ENCODE measurements at regions not wholly inside any gene's neighbourhood (a gene's known extent, or its start where the extent isn't known, plus 50 kb on each side); places are given as distances from the start of the nearest gene placed in this dataset.
"Not testable (repeated sequence)": the region's sequence is repeated elsewhere in the genome, so short reads cannot be mapped to it uniquely, and the experiment has no call there.

GRCh38 chr5:93933269-93933668 lies 191.9 kb upstream of the POU5F2 start:
- DNase-seq; FAIRE-seq; H3K4me3 ChIP-seq (ENCODE audit: low read depth in 1 of 3, low read length in 3 of 3); H3K4me1 ChIP-seq (ENCODE audit: control insufficient read depth in 3 of 3, insufficient read depth in 2 of 3, low read depth in 1 of 3, low read length in 2 of 3); H3K27me3 ChIP-seq (ENCODE audit: control insufficient read depth in 3 of 3, insufficient read depth in 3 of 3, low read length in 3 of 3); H3K9me3 ChIP-seq (ENCODE audit: control insufficient read depth in 2 of 2, insufficient read depth in 1 of 2, low read depth in 1 of 2, low read length in 1 of 2); H3K36me3 ChIP-seq (ENCODE audit: control insufficient read depth in 3 of 3, insufficient read depth in 2 of 3, low read depth in 1 of 3, low read length in 3 of 3); H3K27ac ChIP-seq (ENCODE audit: low read depth in 1 of 3, low read length in 2 of 3): not testable (repeated sequence)
- 97 to 98% (median 98%) methylated on average over 2 of the region's 2 CpGs for WGBS, 3 donors

- no peak for DNase-seq
- no peak for FAIRE-seq
- Histone ChIP-seq H3K27ac (ENCODE audit: low read depth in 1 of 3, low read length in 2 of 3) (no peak overlapping the region), H3K4me1 (ENCODE audit: control insufficient read depth in 3 of 3, insufficient read depth in 2 of 3, low read depth in 1 of 3, low read length in 2 of 3) (no peaks in the 10 kb centered on the region), H3K27me3 (ENCODE audit: control insufficient read depth in 3 of 3, insufficient read depth in 3 of 3, low read length in 3 of 3) (no peaks in the 10 kb centered on the region), H3K9me3 (ENCODE audit: control insufficient read depth in 2 of 2, insufficient read depth in 1 of 2, low read depth in 1 of 2, low read length in 1 of 2) (peaks cover 0 to 7% of the 10 kb centered on the region in 2 donors), H3K4me3 (ENCODE audit: low read depth in 1 of 3, low read length in 3 of 3) (no peak overlapping the region), H3K36me3 (ENCODE audit: control insufficient read depth in 3 of 3, insufficient read depth in 2 of 3, low read depth in 1 of 3, low read length in 3 of 3) (peaks cover 0 to 4% (median 2%) of the 10 kb centered on the region in 3 donors)
- 55 to 71% (median 70%) methylated on average over 4 of the region's 4 CpGs for WGBS, 3 donors
These were observed 188.7 kb upstream of the POU5F2 start for GRCh38 chr5:93930098-93930497.

- Histone ChIP-seq H3K27ac (ENCODE audit: low read depth in 1 of 3, low read length in 2 of 3) (no peak overlapping the region), H3K27me3 (ENCODE audit: control insufficient read depth in 3 of 3, insufficient read depth in 3 of 3, low read length in 3 of 3) (no peaks in the 10 kb centered on the region), H3K4me1 (ENCODE audit: control insufficient read depth in 3 of 3, insufficient read depth in 2 of 3, low read depth in 1 of 3, low read length in 2 of 3) (no peaks in the 10 kb centered on the region), H3K9me3 (ENCODE audit: control insufficient read depth in 2 of 2, insufficient read depth in 1 of 2, low read depth in 1 of 2, low read length in 1 of 2) (peaks cover 0 to 4% of the 10 kb centered on the region in 2 donors), H3K4me3 (ENCODE audit: low read depth in 1 of 3, low read length in 3 of 3) (no peak overlapping the region), H3K36me3 (ENCODE audit: control insufficient read depth in 3 of 3, insufficient read depth in 2 of 3, low read depth in 1 of 3, low read length in 3 of 3) (peaks cover 0 to 4% (median 2%) of the 10 kb centered on the region in 3 donors)
- 60 to 90% (median 88%) methylated on average over 1 of the region's 1 CpG for WGBS, 3 donors
- DNase-seq (no peak), FAIRE-seq (no peak)
These were observed 187.7 kb upstream of the POU5F2 start for GRCh38 chr5:93929131-93929530.

- no peak for DNase-seq
These were observed 185.6 kb upstream of the POU5F2 start for GRCh38 chr5:93926831-93927620.

GRCh38 chr5:93925321-93925720 lies 183.9 kb upstream of the POU5F2 start:
- no peaks in the 10 kb centered on the region for H3K36me3 ChIP-seq (ENCODE audit: control insufficient read depth in 3 of 3, insufficient read depth in 2 of 3, low read depth in 1 of 3, low read length in 3 of 3)
- no peaks in the 10 kb centered on the region for H3K9me3 ChIP-seq (ENCODE audit: control insufficient read depth in 2 of 2, insufficient read depth in 1 of 2, low read depth in 1 of 2, low read length in 1 of 2)
- H3K27me3 ChIP-seq (ENCODE audit: control insufficient read depth in 3 of 3, insufficient read depth in 3 of 3, low read length in 3 of 3), result no peaks in the 10 kb centered on the region
- H3K27ac ChIP-seq (ENCODE audit: low read depth in 1 of 3, low read length in 2 of 3), result no peak overlapping the region
- DNase-seq, result no peak
- H3K4me1 ChIP-seq (ENCODE audit: control insufficient read depth in 3 of 3, insufficient read depth in 2 of 3, low read depth in 1 of 3, low read length in 2 of 3), result no peaks in the 10 kb centered on the region
- no peak for FAIRE-seq
- H3K4me3 ChIP-seq (ENCODE audit: low read depth in 1 of 3, low read length in 3 of 3), result no peak overlapping the region
- 89 to 97% (median 94%) methylated on average over 1 of the region's 1 CpG for WGBS, 3 donors

More at GRCh38 chr5:93926831-93927620, 185.6 kb upstream of the POU5F2 start:
- Histone ChIP-seq H3K27me3 (ENCODE audit: control insufficient read depth in 3 of 3, insufficient read depth in 3 of 3, low read length in 3 of 3) (no peaks in the 10 kb centered on the region), H3K4me1 (ENCODE audit: control insufficient read depth in 3 of 3, insufficient read depth in 2 of 3, low read depth in 1 of 3, low read length in 2 of 3) (no peaks in the 10 kb centered on the region), H3K36me3 (ENCODE audit: control insufficient read depth in 3 of 3, insufficient read depth in 2 of 3, low read depth in 1 of 3, low read length in 3 of 3) (peaks cover 0 to 2% (median 0%) of the 10 kb centered on the region in 3 donors), H3K9me3 (ENCODE audit: control insufficient read depth in 2 of 2, insufficient read depth in 1 of 2, low read depth in 1 of 2, low read length in 1 of 2) (no peaks in the 10 kb centered on the region), H3K27ac (ENCODE audit: low read depth in 1 of 3, low read length in 2 of 3) (no peak overlapping the region), H3K4me3 (ENCODE audit: low read depth in 1 of 3, low read length in 3 of 3) (no peak overlapping the region)
- 78 to 95% (median 87%) methylated on average over 3 of the region's 3 CpGs for WGBS, 3 donors
- no peak for FAIRE-seq

GRCh38 chr5:93924628-93925027 lies 183.2 kb upstream of the POU5F2 start:
- Histone ChIP-seq H3K9me3 (ENCODE audit: control insufficient read depth in 2 of 2, insufficient read depth in 1 of 2, low read depth in 1 of 2, low read length in 1 of 2) (no peaks in the 10 kb centered on the region), H3K27me3 (ENCODE audit: control insufficient read depth in 3 of 3, insufficient read depth in 3 of 3, low read length in 3 of 3) (no peaks in the 10 kb centered on the region), H3K27ac (ENCODE audit: low read depth in 1 of 3, low read length in 2 of 3) (no peak overlapping the region), H3K4me3 (ENCODE audit: low read depth in 1 of 3, low read length in 3 of 3) (no peak overlapping the region), H3K4me1 (ENCODE audit: control insufficient read depth in 3 of 3, insufficient read depth in 2 of 3, low read depth in 1 of 3, low read length in 2 of 3) (no peaks in the 10 kb centered on the region), H3K36me3 (ENCODE audit: control insufficient read depth in 3 of 3, insufficient read depth in 2 of 3, low read depth in 1 of 3, low read length in 3 of 3) (no peaks in the 10 kb centered on the region)
- WGBS, 3 donors, result 85 to 95% (median 93%) methylated on average over 2 of the region's 2 CpGs
- DNase-seq, result no peak
- no peak for FAIRE-seq

- Histone ChIP-seq H3K36me3 (ENCODE audit: control insufficient read depth in 3 of 3, insufficient read depth in 2 of 3, low read depth in 1 of 3, low read length in 3 of 3) (no peaks in the 10 kb centered on the region), H3K4me3 (ENCODE audit: low read depth in 1 of 3, low read length in 3 of 3) (no peak overlapping the region), H3K4me1 (ENCODE audit: control insufficient read depth in 3 of 3, insufficient read depth in 2 of 3, low read depth in 1 of 3, low read length in 2 of 3) (no peaks in the 10 kb centered on the region), H3K9me3 (ENCODE audit: control insufficient read depth in 2 of 2, insufficient read depth in 1 of 2, low read depth in 1 of 2, low read length in 1 of 2) (no peaks in the 10 kb centered on the region), H3K27ac (ENCODE audit: low read depth in 1 of 3, low read length in 2 of 3) (no peak overlapping the region), H3K27me3 (ENCODE audit: control insufficient read depth in 3 of 3, insufficient read depth in 3 of 3, low read length in 3 of 3) (no peaks in the 10 kb centered on the region)
- WGBS, 3 donors, result 95 to 97% (median 96%) methylated on average over 4 of the region's 5 CpGs
- FAIRE-seq (no peak), DNase-seq (no peak)
These were observed 181.2 kb upstream of the POU5F2 start for GRCh38 chr5:93922551-93922950.

GRCh38 chr5:93921001-93921400 lies 179.6 kb upstream of the POU5F2 start:
- Histone ChIP-seq H3K27ac (ENCODE audit: low read depth in 1 of 3, low read length in 2 of 3) (no peak overlapping the region), H3K4me1 (ENCODE audit: control insufficient read depth in 3 of 3, insufficient read depth in 2 of 3, low read depth in 1 of 3, low read length in 2 of 3) (no peaks in the 10 kb centered on the region), H3K27me3 (ENCODE audit: control insufficient read depth in 3 of 3, insufficient read depth in 3 of 3, low read length in 3 of 3) (no peaks in the 10 kb centered on the region), H3K4me3 (ENCODE audit: low read depth in 1 of 3, low read length in 3 of 3) (no peak overlapping the region), H3K9me3 (ENCODE audit: control insufficient read depth in 2 of 2, insufficient read depth in 1 of 2, low read depth in 1 of 2, low read length in 1 of 2) (no peaks in the 10 kb centered on the region), H3K36me3 (ENCODE audit: control insufficient read depth in 3 of 3, insufficient read depth in 2 of 3, low read depth in 1 of 3, low read length in 3 of 3) (no peaks in the 10 kb centered on the region)
- DNase-seq, result no peak
- no peak for FAIRE-seq
- 78 to 86% (median 80%) methylated on average over 2 of the region's 2 CpGs for whole genome bisulfite sequencing, 3 donors

- FAIRE-seq (no peak), DNase-seq (no peak)
- Histone ChIP-seq H3K36me3 (ENCODE audit: control insufficient read depth in 3 of 3, insufficient read depth in 2 of 3, low read depth in 1 of 3, low read length in 3 of 3) (no peaks in the 10 kb centered on the region), H3K4me3 (ENCODE audit: low read depth in 1 of 3, low read length in 3 of 3) (no peak overlapping the region), H3K27ac (ENCODE audit: low read depth in 1 of 3, low read length in 2 of 3) (no peak overlapping the region), H3K27me3 (ENCODE audit: control insufficient read depth in 3 of 3, insufficient read depth in 3 of 3, low read length in 3 of 3) (no peaks in the 10 kb centered on the region), H3K9me3 (ENCODE audit: control insufficient read depth in 2 of 2, insufficient read depth in 1 of 2, low read depth in 1 of 2, low read length in 1 of 2) (no peaks in the 10 kb centered on the region), H3K4me1 (ENCODE audit: control insufficient read depth in 3 of 3, insufficient read depth in 2 of 3, low read depth in 1 of 3, low read length in 2 of 3) (no peaks in the 10 kb centered on the region)
- 91 to 99% (median 95%) methylated on average over 1 of the region's 1 CpG for WGBS, 3 donors
These were observed 175.5 kb upstream of the POU5F2 start for GRCh38 chr5:93916872-93917271.

Measured in small intestine (tissue), 7 donors.